Esophagus muscularis mucosa (tissue), 3 donors: ENCODE measurements at regions not wholly inside any gene's neighbourhood (a gene's known extent, or its start where the extent isn't known, plus 50 kb on each side); places are given as distances from the start of the nearest gene placed in this dataset.

ENCODE experiments used
- POLR2A ChIP-seq: fragments of 450-650 bp; IDR thresholded peaks from one replicate; pipeline ENCODE4 v1.6.1; 2017; ENCODE audit warnings: antibody characterized with exemption, moderate library complexity, mild to moderate bottlenecking, low read depth
- TF ChIP-seq, protein P1 (sequence below), 3 experiments: fragments of 200-600 bp in 2 of 3; fragments of 450-650 bp in 1 of 3; sonication (generic) in 2 of 3; IDR thresholded peaks; one replicate each; pipeline ENCODE4 v1.5.1; 2017 to 2019; ENCODE audit warnings: antibody characterized with exemption in 3 of 3, mild to moderate bottlenecking in 2 of 3, moderate library complexity in 1 of 3

DNA sequence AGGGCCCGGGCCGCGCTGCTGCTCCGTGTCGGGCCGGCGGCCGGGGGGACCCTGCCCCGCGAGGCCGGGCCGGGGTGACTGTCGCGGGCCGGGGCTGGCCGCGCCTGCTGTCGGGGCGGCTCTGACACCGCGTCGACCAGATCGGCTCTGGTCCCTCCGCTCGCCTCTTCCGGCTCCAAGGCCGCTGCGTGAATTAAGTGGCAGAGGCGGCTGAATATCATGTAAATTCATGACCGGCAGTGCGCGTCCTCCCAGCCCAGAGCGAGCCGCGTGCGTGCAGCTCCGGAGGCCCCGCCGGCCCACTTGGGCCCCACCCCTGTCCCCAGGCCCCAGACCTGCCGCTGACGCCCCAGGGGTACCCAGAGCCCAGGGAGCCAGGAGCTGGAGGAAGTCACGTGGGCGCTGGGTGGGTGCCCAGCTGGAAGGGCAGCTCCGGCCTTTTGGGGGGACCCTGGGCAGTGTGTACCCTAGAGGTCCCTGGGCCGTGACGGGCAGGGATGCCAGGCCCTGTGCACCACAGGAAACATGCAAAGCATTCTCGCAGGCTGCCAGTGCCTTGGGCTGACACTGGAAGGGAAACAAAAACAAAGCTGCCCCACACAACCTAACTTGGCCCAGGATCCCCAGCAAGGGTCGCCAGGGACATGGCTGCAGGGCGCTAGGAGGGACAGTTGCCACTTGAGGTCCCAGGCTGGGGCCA lies 584.0 kb upstream of the MKI67 start:
- TF ChIP-seq, protein P1, sequence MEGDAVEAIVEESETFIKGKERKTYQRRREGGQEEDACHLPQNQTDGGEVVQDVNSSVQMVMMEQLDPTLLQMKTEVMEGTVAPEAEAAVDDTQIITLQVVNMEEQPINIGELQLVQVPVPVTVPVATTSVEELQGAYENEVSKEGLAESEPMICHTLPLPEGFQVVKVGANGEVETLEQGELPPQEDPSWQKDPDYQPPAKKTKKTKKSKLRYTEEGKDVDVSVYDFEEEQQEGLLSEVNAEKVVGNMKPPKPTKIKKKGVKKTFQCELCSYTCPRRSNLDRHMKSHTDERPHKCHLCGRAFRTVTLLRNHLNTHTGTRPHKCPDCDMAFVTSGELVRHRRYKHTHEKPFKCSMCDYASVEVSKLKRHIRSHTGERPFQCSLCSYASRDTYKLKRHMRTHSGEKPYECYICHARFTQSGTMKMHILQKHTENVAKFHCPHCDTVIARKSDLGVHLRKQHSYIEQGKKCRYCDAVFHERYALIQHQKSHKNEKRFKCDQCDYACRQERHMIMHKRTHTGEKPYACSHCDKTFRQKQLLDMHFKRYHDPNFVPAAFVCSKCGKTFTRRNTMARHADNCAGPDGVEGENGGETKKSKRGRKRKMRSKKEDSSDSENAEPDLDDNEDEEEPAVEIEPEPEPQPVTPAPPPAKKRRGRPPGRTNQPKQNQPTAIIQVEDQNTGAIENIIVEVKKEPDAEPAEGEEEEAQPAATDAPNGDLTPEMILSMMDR (IDR thresholded peaks at IDR 0.05): no peak
- TF ChIP-seq POLR2A: no peak
